ENCODE measurements at regions not wholly inside any gene's neighbourhood (a gene's known extent, or its start where the extent isn't known, plus 50 kb on each side); places are given as distances from the start of the nearest gene placed in this dataset.

- Histone ChIP-seq H4K20me1 (ENCODE audit: insufficient read depth, low read length) (no peaks in the 10 kb centered on the region), H3K9me3 (ENCODE audit: insufficient read depth, low read length, severe bottlenecking) (no peaks in the 10 kb centered on the region), H3K9ac (ENCODE audit: low read depth, low read length) (no peak overlapping the region), H3K36me3 (ENCODE audit: insufficient read depth, low read length) (no peaks in the 10 kb centered on the region), H3K4me1 (ENCODE audit: insufficient read depth, low read length) (no peaks in the 10 kb centered on the region), H3K4me3 (ENCODE audit: low read depth in 1 of 2, low read length in 2 of 2) (no peak overlapping the region), H3K4me2 (ENCODE audit: insufficient read depth, low read length) (no peak overlapping the region), H2AFZ (ENCODE audit: low read depth, low read length) (no peak overlapping the region), H3K79me2 (ENCODE audit: insufficient read depth, low read length) (no peaks in the 10 kb centered on the region), H3K27ac (ENCODE audit: low read length) (no peak overlapping the region), H3K27me3 (ENCODE audit: insufficient read depth, low read length, poor library complexity) (no peaks in the 10 kb centered on the region)
- no peak for ATAC-seq (ENCODE audit: insufficient read depth, low read depth)
- no peak for TF ChIP-seq CTCF (IDR thresholded peaks at IDR 0.05; ENCODE audit: borderline replicate concordance, extremely low read depth, low read length, poor library complexity, severe bottlenecking)
- TF ChIP-seq EZH2 (IDR thresholded peaks at IDR 0.05; ENCODE audit: borderline replicate concordance, low read depth, low read length, severe bottlenecking), result no peak
- DNase-seq, result no peak
Observed at GRCh38 chr14:81638656-81639280, 105.1 kb upstream of the SEL1L start.

- ATAC-seq (ENCODE audit: insufficient read depth, low read depth) (no peak), DNase-seq (no peak)
- Histone ChIP-seq H3K36me3 (ENCODE audit: insufficient read depth, low read length) (no peaks in the 10 kb centered on the region), H3K4me3 (ENCODE audit: low read depth in 1 of 2, low read length in 2 of 2) (no peak overlapping the region), H4K20me1 (ENCODE audit: insufficient read depth, low read length) (no peaks in the 10 kb centered on the region), H3K79me2 (ENCODE audit: insufficient read depth, low read length) (no peaks in the 10 kb centered on the region), H3K27ac (ENCODE audit: low read length) (no peak overlapping the region), H2AFZ (ENCODE audit: low read depth, low read length) (no peak overlapping the region), H3K9ac (ENCODE audit: low read depth, low read length) (no peak overlapping the region), H3K4me1 (ENCODE audit: insufficient read depth, low read length) (no peaks in the 10 kb centered on the region), H3K27me3 (ENCODE audit: insufficient read depth, low read length, poor library complexity) (peaks cover 2% of the 10 kb centered on the region), H3K9me3 (ENCODE audit: insufficient read depth, low read length, severe bottlenecking) (no peaks in the 10 kb centered on the region), H3K4me2 (ENCODE audit: insufficient read depth, low read length) (no peak overlapping the region)
- TF ChIP-seq EZH2 (IDR thresholded peaks at IDR 0.05; ENCODE audit: borderline replicate concordance, low read depth, low read length, severe bottlenecking) (no peak), CTCF (IDR thresholded peaks at IDR 0.05; ENCODE audit: borderline replicate concordance, extremely low read depth, low read length, poor library complexity, severe bottlenecking) (no peak)
Observed at GRCh38 chr14:81653626-81654025, 120.0 kb upstream of the SEL1L start.

- Histone ChIP-seq H3K9ac (ENCODE audit: low read depth, low read length) (no peak overlapping the region), H4K20me1 (ENCODE audit: insufficient read depth, low read length) (no peaks in the 10 kb centered on the region), H3K36me3 (ENCODE audit: insufficient read depth, low read length) (no peaks in the 10 kb centered on the region), H3K4me3 (ENCODE audit: low read depth in 1 of 2, low read length in 2 of 2) (no peak overlapping the region), H3K27ac (ENCODE audit: low read length) (no peak overlapping the region), H3K79me2 (ENCODE audit: insufficient read depth, low read length) (no peaks in the 10 kb centered on the region), H3K4me2 (ENCODE audit: insufficient read depth, low read length) (no peak overlapping the region), H3K27me3 (ENCODE audit: insufficient read depth, low read length, poor library complexity) (peaks cover 2% of the 10 kb centered on the region), H3K4me1 (ENCODE audit: insufficient read depth, low read length) (no peaks in the 10 kb centered on the region), H2AFZ (ENCODE audit: low read depth, low read length) (no peak overlapping the region), H3K9me3 (ENCODE audit: insufficient read depth, low read length, severe bottlenecking) (no peaks in the 10 kb centered on the region)
- ATAC-seq (ENCODE audit: insufficient read depth, low read depth) (no peak), DNase-seq (no peak)
- TF ChIP-seq EZH2 (IDR thresholded peaks at IDR 0.05; ENCODE audit: borderline replicate concordance, low read depth, low read length, severe bottlenecking) (no peak), CTCF (IDR thresholded peaks at IDR 0.05; ENCODE audit: borderline replicate concordance, extremely low read depth, low read length, poor library complexity, severe bottlenecking) (no peak)
Observed at GRCh38 chr14:81655423-81656314, 122.0 kb upstream of the SEL1L start.

Data from DND-41 (cell line).